Stomach (tissue), 4 donors: ENCODE measurements at regions not wholly inside any gene's neighbourhood (a gene's known extent, or its start where the extent isn't known, plus 50 kb on each side); places are given as distances from the start of the nearest gene placed in this dataset.

Source experiments
- POLR2AphosphoS5 ChIP-seq, 3 donors: sonication (generic); formaldehyde crosslinking; IDR thresholded peaks; one replicate each; pipeline ENCODE4 v1.6.1; 2016; ENCODE audit warnings: antibody characterized with exemption in 3 of 3
- TF ChIP-seq, protein P1 (sequence below), 7 experiments: fragments of 450-650 bp in 4 of 7; fragments of 200-600 bp in 3 of 7; sonication (generic) in 3 of 7; IDR thresholded peaks; one replicate each; pipeline ENCODE4 v1.5.1; 2016 to 2019; ENCODE audit warnings: antibody characterized with exemption in 7 of 7, control low read depth in 2 of 7, mild to moderate bottlenecking in 1 of 7

DNA sequence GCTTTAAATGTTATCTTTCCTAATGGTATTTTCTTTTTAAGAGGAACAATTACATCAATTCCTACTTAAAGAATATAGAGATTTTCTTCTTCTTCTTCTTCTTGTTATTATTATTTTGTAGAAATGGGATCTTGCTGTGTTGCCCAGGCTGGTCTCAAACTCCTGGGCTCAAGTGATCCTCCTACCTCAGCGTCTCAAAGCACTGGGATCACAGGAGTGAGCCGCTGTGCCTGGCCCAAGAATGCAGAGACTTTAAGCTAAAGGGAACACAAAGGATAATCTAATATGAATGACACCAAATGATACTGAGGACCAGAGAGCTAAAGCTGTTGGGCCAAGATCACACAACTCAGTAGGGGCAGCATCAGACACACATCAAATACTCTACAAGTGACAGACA is 87.4 kb upstream of the FOXQ1 start:
- no peak for TF ChIP-seq POLR2AphosphoS5 (IDR thresholded peaks at IDR 0.05)
- TF ChIP-seq, protein P1, sequence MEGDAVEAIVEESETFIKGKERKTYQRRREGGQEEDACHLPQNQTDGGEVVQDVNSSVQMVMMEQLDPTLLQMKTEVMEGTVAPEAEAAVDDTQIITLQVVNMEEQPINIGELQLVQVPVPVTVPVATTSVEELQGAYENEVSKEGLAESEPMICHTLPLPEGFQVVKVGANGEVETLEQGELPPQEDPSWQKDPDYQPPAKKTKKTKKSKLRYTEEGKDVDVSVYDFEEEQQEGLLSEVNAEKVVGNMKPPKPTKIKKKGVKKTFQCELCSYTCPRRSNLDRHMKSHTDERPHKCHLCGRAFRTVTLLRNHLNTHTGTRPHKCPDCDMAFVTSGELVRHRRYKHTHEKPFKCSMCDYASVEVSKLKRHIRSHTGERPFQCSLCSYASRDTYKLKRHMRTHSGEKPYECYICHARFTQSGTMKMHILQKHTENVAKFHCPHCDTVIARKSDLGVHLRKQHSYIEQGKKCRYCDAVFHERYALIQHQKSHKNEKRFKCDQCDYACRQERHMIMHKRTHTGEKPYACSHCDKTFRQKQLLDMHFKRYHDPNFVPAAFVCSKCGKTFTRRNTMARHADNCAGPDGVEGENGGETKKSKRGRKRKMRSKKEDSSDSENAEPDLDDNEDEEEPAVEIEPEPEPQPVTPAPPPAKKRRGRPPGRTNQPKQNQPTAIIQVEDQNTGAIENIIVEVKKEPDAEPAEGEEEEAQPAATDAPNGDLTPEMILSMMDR (IDR thresholded peaks at IDR 0.05): no peak
